GM23248 (cell line): ENCODE measurements at regions not wholly inside any gene's neighbourhood (a gene's known extent, or its start where the extent isn't known, plus 50 kb on each side); places are given as distances from the start of the nearest gene placed in this dataset.

ENCODE experiments used
- EZH2 ChIP-seq: fragments of 200-600 bp; sonication (generic); IDR thresholded peaks from 2 replicates; pipeline ENCODE4 v1.6.1; 2018; ENCODE audit warnings: antibody characterized with exemption, mild to moderate bottlenecking; ENCODE audit not compliant: insufficient read depth, poor library complexity, severe bottlenecking
- EZH2phosphoT487 ChIP-seq: fragments of 200-600 bp; sonication (generic); IDR thresholded peaks from 2 replicates; pipeline ENCODE4 v1.6.1; 2018; ENCODE audit warnings: antibody characterized with exemption, moderate library complexity, mild to moderate bottlenecking, low read depth; ENCODE audit not compliant: insufficient read depth

- no peak for TF ChIP-seq EZH2
- TF ChIP-seq EZH2phosphoT487 = no peak
Observed at GRCh38 chr7:40983111-40983510, 719.8 kb downstream of the INHBA start.
